Activated CD4-positive, alpha-beta T cell treated with anti-CD3 and anti-CD28 coated beads, Interleukin-2, amount 50 U/mL, for 48 hours (primary cell): ENCODE measurements at regions not wholly inside any gene's neighbourhood (a gene's known extent, or its start where the extent isn't known, plus 50 kb on each side); places are given as distances from the start of the nearest gene placed in this dataset.

Experiments
- DNase-seq, 2 experiments: peaks; one replicate each; pipeline ENCODE4 v3.0.0-alpha.2; 2020

DNA sequence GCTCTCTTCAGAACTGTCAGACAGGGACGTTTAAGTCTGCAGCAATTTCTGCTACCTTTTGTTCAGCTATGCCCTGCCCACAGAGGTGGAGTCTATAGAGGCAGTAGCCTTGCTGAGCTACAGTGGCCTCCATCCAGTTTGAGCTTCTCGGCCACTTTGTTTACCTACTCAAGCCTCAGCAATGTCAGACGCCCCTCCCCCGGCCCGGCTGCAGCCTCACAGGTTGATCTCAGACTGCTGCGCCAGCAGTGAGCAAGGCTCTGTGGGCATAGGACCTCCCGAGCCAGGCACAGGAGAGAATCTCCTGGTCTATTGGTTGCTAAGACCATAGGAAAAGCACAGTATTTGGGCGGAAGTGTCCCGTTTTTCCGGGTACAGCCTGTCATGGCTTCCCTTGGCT lies 89.9 kb upstream of the PDC start:
- DNase-seq = no peak

DNA sequence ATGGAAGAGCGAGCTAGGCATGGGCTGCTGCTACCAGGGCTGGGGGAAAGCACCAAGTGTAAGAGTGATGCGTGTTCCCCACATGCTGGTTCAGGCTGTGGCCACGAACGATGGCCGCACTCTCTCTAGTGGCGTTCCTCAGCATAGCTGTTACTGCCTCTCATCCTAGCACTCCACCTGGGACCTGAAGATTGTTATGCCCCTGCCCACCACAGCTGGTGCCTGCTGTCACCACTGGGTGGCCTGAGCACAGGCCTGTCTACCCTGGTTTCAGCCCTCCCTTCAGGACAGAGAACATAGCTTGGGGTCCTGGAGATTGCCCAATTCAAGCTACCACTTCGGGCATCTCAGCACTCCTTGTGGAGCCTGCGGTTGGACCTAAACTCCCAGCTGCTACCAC lies 80.1 kb upstream of the PDC start:
- DNase-seq = no peak

DNA sequence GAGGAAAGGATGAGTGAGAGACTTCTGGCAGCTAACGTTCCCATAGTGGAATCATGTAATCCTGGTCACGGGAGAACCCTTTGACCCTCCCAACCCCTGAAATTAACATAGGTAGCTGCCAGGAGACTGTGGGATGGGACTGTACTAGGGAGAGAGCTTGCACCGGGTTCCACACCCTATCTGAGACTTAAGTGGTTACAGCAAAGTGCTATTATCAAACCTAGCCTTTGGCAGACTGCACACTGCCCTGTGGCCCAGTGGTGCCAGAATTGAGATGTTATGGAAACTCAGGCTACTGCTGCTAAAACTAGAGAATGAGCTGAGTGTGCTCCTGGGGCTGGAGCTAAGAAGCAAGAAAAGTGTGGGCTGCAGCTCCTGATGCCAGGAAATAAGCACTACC lies 79.6 kb upstream of the PDC start:
- DNase-seq = no peak

DNA sequence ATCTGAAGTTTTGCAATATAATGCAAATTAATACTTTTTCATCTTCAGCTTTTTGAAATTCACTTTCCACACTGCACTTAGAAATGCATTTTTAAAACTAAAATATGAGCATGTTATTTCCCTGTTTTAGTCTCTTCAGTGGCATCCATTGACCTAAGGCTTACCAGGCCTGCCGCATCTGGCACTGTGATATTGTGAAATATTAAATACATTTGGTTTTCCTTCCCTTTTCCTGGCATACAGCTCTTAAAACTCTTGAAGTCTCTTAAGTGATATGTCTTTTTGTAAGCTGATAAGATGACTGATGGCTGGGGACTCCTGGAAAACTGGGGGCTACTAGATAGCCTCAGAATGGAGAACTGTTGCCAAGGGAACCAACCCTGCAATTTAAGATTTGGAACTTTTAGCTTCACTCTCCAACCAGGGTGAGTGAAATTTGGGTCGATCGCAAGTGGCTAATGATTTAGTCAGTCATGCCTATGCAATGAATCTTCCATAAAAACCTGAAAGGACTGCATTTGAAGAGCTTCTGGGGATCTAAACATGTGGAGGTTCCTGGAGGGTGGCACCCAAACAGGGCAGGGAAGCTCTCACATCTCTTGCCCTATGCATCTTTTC lies 75.5 kb upstream of the PDC start:
- no peak for DNase-seq

DNA sequence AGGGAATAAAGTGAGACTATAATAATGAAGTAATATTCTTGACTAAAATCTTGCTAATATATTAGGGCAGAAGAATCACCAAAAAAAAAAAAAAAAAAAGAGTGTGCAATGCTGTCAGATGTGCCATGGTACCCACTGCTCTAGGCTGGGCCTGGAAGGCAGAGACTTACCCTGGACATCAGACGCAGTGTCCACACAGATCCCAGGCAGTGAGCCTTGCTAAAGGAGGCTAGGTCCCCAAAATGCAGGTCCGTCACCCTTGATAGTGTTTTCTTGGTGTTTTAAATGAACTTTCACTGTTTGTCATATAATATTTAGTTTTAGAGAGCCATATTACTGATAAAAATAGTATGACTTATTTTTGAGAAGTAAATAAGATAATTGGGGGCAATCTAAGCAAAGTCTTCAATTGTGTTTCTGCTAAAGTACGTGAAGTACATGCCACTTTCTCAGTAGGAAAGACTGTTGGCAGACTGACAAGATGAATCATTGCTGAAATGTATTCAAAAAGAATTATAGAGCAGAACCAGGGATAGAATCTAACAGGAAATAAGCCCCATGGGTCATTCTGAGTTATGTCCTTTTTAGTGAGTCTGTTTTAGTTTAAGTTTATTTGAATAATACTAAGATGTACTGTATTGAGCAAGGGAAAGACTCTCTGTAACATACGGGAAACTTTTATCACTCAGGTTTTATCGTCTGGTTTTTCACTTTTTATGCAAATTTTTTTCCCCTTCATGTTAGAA lies 74.6 kb upstream of the PDC start:
- no peak for DNase-seq

GRCh38 chr1:186534401-186534800 lies 73.5 kb upstream of the PDC start:
- no peak for DNase-seq

DNA sequence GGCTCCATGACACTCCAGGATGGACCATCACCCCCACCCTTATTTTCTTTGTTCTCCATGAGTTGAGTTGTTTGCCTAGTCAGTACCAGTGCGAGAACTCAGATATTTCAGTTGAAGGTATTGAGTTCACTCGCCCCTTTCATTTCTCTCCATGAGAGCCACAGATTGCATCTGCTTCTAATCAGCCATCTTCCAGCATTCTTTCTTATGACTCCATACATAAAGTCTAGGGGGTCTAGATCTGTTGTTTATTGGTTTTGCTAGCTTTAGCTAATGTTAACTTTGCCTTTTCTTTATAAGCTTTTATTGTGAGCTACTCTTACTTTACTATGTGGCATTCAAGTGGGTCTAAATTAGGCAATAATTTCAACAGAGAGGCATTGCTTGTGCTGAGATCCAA lies 71.6 kb upstream of the PDC start:
- DNase-seq = no peak

DNA sequence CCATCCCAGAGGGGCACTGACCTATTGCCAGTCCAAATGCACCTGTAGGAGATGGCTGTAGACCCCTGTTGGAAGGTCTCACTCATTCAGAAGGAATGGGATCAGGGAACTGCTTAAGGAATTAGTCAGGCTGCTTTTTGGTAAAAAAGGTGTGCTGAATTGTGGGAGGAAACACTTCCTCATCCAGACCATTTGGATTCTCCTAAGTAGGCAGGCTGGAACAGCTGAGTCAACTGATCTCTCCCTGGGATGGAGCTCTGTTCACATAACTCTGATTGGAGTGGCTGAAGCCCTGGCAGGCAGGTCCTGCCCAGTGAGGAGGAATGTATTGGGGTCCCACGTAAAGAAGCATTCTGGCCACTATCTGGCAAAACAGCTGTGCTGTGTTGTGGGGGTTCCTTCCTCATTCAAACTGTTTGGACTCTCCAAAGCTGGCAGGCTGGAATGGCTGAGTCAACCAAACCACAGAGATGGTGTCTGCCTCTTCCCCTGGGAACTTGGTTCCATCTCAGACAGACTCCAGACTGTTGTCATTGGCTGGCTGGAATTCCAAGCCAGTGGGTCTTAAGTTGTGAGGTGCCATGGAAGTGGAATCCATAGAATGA lies 70.7 kb upstream of the PDC start:
- DNase-seq = no peak

GRCh38 chr1:186530109-186530508 lies 69.2 kb upstream of the PDC start:
- no peak for DNase-seq

DNA sequence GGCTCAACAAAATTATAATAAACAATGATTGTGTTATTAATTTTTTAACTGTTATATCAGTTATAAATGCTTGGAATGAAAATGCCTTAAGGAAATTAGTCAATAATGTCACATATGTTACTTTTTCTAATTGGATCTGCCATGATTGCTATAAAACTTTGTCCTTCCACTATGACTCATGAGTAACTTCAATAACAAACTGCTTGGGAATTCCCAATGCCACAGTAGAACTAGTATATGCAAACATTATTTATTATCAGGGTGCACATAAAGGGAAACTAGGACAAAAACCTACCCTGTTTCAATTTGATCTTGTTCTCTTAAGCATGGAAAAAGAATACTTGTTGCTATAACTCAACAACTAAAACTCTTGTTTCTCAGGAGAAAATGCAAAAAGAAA lies 59.1 kb upstream of the PDC start:
- no peak for DNase-seq

- no peak for DNase-seq
Observed at GRCh38 chr1:186518822-186519381, 58.0 kb upstream of the PDC start.

GRCh38 chr1:186518395-186518794 lies 57.5 kb upstream of the PDC start:
- no peak for DNase-seq

DNA sequence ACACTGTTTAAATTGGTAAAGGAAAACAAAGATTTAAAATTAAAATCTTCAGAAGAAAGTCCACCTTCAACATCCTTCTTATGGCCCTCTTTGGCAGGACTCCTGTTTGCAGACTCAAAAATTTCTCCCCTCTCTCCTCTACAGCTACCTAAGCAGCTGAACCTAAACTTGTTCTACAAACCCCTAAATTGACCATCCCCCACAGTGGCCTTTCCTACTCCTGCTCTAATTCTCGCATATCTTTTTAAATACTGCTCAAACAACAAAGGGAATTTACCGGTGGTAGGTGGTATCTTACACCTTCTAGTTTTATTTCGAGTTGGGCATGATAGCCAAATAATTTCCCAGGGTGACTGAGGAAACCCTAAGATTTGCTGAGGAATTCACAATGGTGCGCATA lies 53.5 kb upstream of the PDC start:
- no peak for DNase-seq

DNA sequence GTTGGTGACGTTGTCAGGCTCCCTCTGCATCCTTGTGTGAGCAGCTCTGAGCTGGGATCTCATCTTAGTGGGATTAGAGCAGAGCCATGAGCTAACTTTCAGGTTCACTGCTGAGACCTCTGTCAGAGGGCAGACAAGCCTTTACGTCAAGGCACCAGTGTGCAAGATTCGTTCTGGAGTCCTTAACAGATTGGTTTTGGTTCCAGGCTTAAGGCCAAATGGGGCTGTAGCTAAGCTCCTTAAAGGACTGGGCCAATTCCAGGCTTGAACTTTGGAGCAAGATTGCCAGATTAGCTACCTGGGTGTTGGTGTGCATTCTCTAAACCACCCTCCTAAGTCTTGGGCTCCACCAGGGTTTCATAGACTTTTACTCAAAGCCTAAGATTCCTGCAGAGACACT lies 52.6 kb upstream of the PDC start:
- DNase-seq = no peak

DNA sequence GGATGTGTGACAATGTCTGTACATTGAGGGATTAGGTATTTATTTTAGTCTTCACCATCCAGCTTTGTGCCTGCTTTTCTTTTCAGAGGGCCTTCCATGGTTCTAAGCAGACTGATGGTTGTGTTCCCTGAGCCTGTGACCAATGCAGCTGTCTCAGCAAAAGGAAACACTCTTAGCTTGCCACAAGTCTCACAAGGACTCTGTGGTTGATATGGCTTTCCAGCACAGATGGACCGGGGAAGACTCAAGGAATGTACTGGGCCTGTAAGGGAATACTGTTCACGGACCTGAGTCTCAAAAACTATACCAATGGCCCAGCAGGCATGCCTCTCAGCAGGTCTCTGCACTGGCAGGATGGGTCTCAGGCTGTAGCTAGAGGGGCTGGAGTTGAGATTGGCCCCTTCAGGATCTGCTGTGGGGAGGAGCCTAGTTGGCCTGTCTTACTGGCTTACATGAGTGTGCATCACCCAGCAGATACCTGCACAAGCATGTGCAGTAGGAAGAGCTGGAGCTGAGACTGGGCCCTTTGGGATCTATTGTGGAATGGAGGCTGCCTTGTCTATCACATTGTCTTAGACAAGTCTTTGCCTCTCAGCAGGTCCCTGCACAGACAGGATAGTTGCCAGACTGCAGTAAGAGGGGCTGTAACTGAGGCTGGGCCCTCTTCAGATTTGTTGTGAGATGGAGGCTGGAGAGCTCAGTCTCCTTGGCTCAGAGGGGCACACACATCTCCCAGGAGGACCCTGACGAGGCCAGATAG lies 52.0 kb upstream of the PDC start:
- DNase-seq = no peak

GRCh38 chr1:186511761-186512637 lies 51.1 kb upstream of the PDC start:
- no peak for DNase-seq
